Inflammatory macrophage treated with lipopolysaccharide for 1 hour (primary cell): ENCODE measurements at regions not wholly inside any gene's neighbourhood (a gene's known extent, or its start where the extent isn't known, plus 50 kb on each side); places are given as distances from the start of the nearest gene placed in this dataset.
A peak's percentile ranks its signal among the peaks of the same experiment; 100 is the strongest.
"Not testable (repeated sequence)": the region's sequence is repeated elsewhere in the genome, so short reads cannot be mapped to it uniquely, and the experiment has no call there.

Source experiments
- DNase-seq, 2 donors: peaks; one replicate each; pipeline ENCODE4 v3.0.0-alpha.2; 2020 to 2022

DNA sequence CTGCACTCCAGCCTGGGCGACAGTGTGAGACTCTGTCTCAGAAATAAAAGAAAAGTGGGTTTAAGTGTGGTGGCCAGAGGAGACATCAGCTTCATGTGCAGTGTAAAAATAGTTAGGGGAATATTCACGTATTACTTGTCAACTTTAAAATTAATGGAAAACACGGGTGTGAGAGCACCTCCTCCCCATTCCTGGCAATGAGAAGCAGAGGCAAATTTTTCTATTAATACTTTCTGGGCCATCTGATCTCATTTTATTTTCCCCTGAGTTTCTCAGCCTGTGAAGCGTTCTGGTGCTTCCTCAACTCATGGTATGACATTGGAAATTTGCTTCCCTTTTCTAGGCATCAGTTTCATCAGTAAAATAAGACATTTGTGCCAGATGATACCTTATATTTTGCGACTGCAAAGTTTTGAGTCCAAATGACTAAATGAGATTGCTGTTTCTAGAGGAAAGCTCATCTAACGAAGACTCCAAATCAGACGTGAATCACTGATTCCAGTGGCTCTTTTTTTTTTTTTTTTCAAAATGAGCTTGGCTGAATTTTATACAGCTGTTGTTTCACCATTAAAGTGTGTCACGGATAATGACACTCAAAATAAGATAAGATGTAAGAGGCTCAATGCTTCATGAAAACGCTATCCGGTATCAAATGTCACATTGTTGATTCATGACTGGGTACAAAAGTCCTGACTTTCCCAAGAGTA lies 104.6 kb downstream of the MSX2 start:
- DNase-seq: no peak

DNA sequence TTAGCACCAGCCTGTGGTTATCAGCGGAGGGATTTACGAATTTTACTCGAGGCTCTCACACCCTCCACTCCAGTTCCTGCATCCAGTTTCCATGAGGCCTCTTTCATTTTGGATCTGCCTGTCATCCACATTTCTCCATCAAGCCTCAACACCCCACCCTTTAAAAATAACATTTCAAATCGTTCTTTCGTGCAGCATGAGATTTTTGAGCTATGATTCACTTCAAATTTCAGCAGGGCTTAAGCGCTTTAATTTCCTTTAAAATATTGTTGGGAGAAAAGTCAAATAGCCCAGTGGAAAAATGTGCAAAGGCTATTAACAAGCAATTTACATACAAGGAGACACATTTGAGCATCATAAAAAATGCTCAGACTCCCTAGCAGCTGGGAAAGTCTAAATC lies 103.2 kb downstream of the MSX2 start:
- DNase-seq: no peak

DNA sequence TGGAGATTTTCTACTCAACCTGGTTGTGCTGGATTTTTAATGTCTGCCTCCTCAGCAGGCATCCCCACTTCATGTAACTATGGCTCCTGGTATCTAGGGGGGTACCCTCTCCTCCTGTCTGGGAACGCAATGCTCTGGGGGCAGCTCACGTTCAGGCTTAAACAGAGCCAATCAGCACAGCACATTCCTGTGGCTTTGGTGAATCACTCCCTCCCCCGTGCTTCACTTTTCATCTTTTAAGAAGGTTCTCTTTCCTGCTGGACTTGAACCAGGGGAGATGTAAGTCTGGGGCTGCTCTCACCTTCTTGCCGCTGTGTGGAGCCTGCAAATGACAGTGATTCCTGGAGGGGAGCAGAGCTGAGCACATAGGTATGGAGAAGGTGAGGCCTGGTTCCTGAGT lies 101.2 kb downstream of the MSX2 start:
- DNase-seq: no peak

DNA sequence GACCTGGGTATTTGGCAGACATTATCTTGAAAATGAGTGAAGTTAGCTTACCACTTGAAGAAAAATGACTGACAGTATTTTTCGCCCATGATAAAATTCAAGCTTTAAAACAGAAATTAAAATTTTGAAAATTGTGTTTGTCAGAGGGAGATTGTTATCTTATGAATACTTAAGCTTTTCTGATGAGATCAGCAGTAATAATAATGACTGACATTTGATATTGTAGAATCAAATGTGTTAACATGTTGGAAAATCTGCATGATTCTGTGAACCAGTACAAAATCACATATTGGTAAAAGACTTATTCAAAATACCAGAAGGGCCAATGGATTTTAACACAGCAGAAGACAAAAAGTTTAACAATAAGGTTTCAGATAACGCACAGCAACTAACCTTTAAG lies 94.0 kb downstream of the MSX2 start:
- no peak for DNase-seq

DNA sequence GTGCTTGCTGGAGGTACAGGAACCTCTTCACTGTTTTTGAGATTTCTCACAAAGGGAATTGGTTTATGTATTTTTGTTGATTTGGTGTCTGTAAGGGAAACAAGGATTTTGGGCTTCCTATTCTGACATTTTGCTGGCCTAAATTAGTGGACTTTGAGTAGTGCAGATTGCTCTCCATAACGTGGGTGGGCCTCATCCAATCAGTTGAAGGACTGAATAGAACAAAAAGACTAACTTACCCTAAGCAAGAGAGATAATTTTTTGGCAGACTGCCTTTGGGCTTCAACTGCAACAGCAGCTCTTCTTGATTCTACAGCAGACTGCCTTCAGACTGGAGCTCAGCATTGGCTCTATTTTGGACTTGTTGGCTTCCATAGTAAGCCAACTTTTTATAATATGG lies 93.2 kb downstream of the MSX2 start:
- DNase-seq: no peak

DNA sequence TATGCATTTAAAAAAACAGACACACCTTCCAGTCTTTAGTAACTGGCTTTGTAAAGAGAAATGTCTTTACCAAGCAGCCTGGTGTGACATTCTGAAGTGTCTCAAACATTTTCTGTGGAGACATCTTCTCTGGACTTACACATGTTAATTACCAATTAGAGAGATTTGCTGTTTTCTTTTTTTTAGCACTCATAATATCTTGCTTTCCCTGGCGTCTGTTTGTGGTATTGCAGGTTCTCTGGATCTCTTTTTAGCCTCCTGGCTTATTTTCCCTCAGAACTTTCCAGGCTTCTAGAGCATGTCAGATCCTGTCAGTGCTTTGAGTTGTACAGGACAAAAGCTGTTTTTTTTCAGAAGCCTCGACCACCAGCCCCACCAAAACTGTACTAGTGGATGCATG lies 92.5 kb downstream of the MSX2 start:
- DNase-seq: peak in 1 of 2 donors; percentile 1

DNA sequence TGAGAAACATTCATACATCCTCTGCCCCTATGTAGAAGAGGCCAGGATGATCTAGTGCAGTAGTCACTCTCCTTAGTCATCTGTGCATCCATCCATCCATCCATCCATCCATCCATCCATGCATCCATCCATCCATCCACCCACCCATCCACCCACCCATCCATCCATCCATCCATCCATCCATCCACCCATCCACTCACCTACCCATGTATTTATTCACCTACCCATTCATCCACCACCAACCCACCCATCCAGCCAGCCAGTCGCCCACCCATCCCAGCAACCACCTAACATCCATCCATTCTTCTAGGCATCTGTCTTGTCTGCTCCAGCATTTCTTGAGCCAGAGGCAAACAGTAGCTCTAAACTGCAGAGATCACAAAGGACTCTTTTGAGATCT lies 87.1 kb downstream of the MSX2 start:
- no peak for DNase-seq

DNA sequence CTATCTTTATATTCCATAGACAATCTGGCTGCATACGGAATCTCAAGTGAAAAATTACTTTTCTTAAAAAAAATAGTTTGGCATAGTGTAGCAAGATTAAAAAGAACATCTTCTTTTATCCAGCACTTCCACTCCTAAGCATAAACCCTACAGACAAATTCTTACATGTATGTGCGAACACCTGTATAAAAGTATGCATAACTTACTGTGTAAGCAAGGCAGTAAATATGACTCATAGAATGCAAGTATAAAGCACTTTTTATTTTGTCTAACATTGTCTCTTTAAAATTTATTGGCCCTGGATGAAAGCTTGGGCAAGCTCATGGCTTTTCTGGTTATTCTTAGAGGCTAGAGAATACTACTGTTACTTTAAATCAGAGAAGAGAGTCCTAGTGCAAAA lies 86.4 kb downstream of the MSX2 start:
- DNase-seq: no peak

DNA sequence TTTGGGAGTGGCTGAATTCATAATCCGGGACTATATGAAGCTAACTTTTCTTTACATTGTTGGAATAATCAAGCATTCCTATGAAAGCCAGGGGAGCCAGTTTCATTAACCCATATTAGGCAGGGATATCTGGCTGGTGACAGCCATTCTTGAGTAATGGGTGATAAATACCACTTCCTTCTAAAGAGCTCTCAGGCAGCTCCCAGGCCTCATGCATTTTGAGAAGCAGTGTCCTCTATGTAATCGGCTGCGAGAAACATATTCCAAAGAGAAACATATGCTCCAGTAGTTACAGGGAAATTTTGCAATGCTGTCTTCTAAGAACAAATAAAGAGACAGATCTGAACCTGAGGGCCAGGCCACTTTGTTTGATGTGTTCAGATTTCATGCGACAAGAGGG lies 83.1 kb downstream of the MSX2 start:
- no peak for DNase-seq

DNA sequence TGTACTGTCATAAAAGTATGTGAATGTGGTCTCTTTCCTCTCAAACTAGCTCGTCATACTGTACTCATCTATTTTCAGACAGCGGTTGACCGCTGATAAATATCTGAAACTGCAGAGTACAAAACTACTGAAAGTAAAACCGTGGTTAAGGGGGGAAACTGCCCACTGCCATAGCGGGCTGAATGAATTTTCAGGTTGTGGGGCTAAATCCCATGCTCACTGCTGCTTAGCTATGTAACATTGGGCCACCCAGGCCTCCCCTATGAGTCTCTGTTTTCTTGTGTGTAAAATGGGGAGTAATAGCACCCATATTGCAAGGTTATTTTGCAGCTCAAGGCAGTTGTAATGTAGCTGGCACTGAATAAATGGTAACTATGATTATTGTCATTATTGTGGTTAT lies 82.3 kb downstream of the MSX2 start:
- DNase-seq: no peak

DNA sequence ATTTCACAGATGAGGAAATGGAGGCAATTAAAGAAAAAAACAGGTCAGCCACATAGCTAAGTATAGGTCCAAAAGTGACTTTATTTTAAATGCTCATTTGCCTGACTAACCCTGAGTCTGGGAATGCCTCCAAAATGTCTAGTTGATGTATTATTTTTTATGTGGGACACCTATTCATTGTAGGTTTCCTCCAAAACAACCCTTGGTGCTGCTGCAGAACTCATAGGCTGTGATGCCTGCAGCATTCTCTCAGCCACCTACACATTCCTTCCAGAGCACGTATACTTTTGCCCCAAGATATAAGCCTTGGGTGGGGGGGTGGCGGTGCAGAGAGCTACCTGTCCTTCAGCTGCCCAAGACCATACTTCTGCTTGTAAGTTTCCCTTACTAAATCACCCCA lies 77.4 kb downstream of the MSX2 start:
- no peak for DNase-seq

DNA sequence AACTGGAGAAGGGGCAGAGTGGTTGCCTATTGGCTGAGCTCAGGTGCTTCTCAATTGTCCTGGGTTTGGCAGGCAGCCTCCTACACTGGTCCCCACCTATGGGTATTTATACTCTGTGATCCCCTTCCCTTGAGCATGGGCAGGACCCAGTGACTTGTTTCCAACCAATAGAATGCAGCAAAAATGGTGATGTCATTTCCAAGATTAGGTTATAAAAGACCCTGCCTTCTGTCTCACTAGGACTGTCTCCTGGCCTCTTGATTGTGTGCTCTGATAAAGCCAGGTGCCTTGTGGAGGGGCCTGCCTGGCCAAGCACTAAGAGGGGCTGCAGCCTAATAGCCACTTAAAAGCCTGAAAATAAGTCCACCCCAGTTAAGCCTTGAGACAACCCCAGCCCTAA lies 76.1 kb downstream of the MSX2 start:
- DNase-seq: no peak

DNA sequence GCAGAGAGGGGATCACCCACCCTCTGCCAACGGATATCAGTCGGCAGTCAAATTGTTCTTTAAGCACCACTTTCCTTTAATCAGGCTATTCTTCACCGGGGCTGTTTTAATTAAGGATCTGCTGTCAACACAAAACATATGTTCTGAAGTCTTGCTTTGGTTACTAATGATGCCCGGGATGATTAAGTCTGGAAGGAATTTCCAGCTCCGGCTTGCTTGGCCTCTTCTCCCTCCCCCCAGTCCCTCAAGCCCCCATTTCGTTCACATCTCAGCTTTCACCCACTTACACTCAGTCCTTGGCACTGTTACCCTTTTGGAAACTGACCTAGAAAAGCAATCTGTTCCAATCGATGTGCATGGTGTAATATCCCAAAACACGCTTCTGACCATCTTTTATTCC lies 74.7 kb downstream of the MSX2 start:
- DNase-seq: no peak

DNA sequence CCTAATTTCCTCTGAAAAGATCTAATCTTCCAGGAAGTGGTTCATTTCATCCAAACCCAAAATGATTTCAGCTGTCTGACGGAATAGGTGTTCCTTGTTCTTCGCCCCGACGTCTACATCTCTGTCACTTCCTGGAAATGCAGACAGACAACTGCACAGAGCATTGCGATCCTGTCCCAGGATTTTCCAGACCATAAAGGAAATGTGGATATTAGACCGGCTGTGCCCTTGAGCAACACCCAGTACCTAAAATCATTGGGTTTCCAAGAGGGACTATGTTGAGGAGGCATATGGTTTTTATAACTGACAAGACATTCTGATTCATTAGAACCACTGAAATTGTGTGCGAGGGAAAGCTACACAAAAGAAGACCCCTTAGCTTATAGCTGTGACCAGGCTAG lies 74.2 kb downstream of the MSX2 start:
- DNase-seq: no peak

DNA sequence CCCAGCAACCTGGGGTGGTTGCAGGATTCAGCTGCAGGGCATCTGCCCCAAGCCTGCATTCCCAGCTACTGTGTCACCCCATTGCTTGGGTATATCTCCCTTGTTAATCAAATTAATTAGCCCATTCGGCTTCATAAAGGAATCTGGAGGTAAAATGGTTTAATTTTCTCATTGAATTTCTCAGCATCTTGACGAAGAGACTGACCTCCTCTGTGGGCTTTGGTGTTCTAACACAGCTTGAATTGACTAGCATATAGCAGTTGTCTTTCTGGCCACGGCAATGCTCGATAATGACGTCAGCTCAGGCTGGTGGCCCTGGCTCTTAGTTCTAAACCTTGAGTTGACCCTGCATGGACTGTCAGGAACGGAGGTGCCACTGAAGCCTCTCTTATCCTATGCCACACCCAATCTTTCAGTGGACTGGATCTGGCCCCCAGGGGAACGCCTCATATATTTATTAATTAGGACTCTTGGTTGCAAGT lies 72.4 kb downstream of the MSX2 start:
- no peak for DNase-seq

DNA sequence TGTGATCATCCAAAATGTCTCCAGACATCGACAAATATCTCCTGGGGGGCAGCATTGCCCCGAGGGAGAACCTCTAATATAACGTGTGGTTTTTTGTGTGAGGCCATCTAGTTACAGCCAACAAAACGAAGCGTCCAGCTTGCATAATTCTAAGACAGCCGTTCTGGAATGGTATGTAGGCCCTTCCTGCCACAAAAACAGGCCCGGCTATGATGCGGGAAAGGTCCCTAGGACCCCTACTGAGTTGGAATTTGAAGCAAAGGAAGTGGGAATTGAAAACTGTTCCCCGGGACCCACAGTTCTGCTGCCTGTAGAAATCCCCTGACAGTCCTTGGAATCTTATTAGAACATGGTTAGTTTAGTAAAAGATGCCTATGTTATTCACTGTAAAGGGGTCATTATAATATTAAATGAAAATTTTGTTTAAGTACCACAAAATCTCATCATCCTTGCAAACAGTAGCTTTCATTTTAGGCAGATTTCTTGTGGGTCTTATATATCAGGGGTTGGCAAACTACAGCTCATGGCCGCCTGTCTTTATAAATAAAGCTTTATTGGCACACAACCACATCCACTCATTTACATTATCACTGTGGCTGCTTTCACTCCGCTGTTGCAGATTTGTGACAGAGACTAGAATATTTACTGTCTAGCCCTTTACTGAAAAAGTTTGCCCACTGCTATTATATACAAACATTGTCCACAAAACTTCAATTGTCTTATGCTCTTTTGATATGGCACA lies 70.7 kb downstream of the MSX2 start:
- no peak for DNase-seq

DNA sequence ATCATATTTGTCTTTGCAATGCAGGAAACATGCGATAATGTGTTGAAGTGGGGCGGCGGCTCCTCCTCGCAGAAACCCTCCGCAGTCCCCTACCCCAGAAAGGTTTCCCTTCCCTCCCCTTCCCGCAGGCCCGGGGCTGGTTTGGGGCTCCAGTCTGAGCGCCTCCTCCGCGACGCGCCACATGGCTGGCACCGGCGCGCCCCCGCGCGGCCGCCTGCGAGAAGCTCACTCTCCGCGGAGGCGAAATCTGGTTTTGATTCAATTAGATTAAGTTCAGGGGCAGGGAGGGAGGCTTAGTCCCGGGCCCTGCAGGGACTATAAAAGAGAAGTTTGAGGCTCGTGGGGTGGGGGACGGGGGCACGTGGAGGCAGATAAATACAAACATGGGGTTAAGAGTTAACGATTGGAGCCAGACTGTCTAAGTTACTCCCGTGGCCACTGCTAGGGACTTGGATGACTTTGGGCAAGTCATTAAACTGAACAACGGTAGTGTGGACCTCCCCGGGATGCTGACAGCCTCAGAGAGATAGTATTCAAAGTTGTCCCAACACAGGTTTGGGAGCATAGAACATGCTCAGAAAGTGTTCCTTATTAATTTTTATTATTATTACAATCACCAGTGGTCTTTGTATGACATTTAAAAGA lies 69.4 kb downstream of the MSX2 start:
- DNase-seq: peak; percentile 2 to 64

DNA sequence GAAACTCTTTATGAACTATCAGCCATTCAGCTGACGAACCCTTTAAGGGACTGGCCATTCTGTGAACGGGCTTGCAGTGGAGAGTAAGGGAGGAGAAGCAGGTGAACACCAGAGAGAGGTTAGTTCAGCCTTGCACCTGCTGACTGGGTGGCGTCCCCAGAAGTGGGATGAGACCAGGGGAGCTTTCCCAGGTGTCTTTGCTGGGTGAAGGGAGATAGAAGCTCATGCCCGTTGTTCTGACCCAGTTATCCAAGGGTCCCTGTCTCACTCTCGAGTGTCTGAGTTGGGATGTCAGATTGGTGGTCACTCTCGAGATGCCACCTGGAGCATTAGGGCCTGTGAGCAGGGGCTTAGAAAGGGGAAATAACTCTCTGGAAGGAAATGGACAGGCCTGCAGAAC lies 68.7 kb downstream of the MSX2 start:
- DNase-seq: no peak

DNA sequence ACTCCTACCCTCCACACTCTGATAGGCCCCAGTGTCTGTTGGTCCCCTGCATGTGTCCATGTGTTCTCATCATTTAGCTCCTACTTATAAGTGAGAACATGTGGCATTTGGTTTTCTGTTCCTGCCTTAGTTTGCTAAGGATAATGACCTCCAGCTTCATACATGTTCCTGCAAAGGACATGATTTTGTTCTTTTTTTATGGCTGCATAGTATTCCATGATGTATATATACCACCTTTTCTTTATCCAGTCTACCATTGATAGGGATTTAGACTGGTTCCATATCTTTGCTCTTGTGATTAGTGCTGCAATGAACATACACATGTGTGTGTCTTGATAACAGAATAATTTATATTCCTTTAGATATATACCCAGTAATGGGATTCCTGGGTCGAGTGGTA lies 67.9 kb downstream of the MSX2 start:
- not testable (repeated sequence) for DNase-seq

DNA sequence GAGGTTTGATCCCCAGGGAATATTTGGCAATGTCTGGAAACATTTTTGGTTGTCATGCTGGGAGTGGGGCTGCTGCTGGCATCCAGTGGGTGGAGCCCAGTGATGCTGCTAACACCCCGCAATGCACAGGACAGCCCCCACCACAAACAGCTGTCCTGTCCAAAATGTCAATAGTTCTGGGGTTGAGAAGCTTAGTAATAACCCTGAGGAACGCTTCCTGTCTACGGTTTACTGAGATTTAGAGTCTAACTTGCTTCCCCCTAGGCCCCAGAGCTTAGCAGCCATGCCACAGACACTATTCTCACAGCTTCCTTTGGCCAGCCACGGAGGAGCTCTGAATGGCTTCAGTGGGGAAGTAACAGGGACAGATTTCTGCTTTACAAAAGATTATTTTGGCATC lies 66.5 kb downstream of the MSX2 start:
- no peak for DNase-seq

DNA sequence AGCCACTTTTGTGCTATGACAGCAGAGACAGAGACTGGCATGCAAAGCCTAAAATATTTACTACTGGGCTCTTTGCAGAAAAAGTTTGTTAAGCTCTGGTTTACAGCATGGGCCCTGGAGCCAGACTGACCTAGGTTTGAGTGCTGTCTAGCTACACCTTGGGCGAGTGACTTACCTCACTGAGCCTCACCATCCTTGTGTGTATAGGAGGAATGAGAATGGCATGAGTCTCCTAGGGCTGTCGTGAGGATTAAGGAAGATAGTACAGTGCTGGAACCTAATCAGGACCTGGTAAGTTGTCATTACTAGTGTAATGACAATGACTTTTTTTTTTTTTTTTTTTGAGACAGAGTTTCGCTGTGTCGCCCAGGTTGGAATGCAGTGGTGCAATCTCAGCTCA lies 65.2 kb downstream of the MSX2 start:
- DNase-seq: no peak

DNA sequence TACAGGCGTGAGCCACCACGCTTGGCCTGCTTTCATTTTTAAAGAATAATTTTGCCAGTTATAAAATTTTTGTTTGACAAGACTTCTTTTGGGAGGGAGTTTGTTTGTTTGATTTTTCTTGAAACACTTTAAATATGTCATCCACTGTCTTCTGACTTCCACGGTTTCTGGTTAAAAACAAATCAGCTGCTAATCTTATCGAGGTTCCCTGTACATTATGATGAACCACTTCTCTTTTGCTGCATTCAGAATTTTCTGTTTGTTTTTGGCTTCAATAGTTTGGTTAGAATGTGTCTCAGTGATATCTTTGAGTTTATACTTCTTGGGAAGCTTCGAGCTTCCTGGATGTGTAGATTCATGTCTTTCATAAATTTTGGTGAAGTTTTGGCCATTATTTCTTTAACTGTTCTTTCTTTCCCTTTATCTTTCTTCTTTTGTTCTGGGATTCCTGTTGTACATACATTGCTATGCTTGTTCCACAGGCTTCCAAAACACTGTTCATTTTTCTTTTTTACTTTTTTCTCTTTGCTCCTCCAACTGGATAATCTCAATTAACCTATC lies 60.8 kb downstream of the MSX2 start:
- DNase-seq: no peak
